Ishikawa (cell line): ENCODE measurements at regions not wholly inside any gene's neighbourhood (a gene's known extent, or its start where the extent isn't known, plus 50 kb on each side); places are given as distances from the start of the nearest gene placed in this dataset.

Experiments
- CREB1 ChIP-seq: IDR thresholded peaks from 2 replicates; pipeline ENCODE4 v1.6.1; 2012; ENCODE audit warnings: low read depth
- FOXM1 ChIP-seq: IDR thresholded peaks from 2 replicates; pipeline ENCODE4 v1.6.1; 2012; ENCODE audit warnings: low read depth, borderline replicate concordance
- RAD21 ChIP-seq: IDR thresholded peaks from 2 replicates; pipeline ENCODE4 v1.6.1; 2012; ENCODE audit warnings: low read depth
- TAF1 ChIP-seq: IDR thresholded peaks from 2 replicates; pipeline ENCODE4 v1.6.1; 2012; ENCODE audit warnings: low read depth, mild to moderate bottlenecking
- TCF12 ChIP-seq: IDR thresholded peaks from 2 replicates; pipeline ENCODE4 v1.6.1; 2012; ENCODE audit warnings: low read depth
- TEAD4 ChIP-seq: IDR thresholded peaks from 2 replicates; pipeline ENCODE4 v1.6.1; 2012
- YY1 ChIP-seq: IDR thresholded peaks from 2 replicates; pipeline ENCODE4 v1.6.1; 2012; ENCODE audit warnings: low read depth
- ZBTB7A ChIP-seq: IDR thresholded peaks from 2 replicates; pipeline ENCODE4 v1.6.1; 2012; ENCODE audit warnings: low read depth
- TF ChIP-seq, protein P1 (sequence below): IDR thresholded peaks from 2 replicates; pipeline ENCODE4 v1.6.1; 2012

DNA sequence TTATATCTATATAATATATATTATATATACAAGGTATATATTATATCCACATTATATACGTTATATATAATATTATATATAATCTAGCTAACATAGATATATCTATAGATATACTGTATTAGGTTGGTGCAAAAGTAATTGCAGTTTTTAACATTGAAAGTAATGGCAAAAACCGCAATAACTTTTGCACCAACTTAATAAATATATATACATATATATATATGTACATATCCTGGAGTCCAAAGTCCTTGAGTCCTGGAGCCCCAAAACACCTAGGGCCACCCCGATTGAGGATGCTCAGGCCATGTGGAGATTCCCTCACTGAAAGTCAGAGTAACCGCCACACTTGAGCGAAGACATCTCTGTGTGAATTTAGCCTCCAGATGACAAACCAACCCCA lies 408.2 kb upstream of the AUTS2 start:
- TF ChIP-seq ZBTB7A = no peak
- no peak for TF ChIP-seq YY1
- TF ChIP-seq RAD21 = no peak
- TF ChIP-seq, protein P1, sequence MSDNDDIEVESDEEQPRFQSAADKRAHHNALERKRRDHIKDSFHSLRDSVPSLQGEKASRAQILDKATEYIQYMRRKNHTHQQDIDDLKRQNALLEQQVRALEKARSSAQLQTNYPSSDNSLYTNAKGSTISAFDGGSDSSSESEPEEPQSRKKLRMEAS = no peak
- TF ChIP-seq TCF12 = no peak
- TF ChIP-seq TAF1 = no peak
- no peak for TF ChIP-seq CREB1
- TF ChIP-seq TEAD4 = no peak
- TF ChIP-seq FOXM1 = no peak
